SK-N-SH (cell line): ENCODE measurements at regions not wholly inside any gene's neighbourhood (a gene's known extent, or its start where the extent isn't known, plus 50 kb on each side); places are given as distances from the start of the nearest gene placed in this dataset.

Experiments used
- CTCF ChIA-PET: fragments of 300-600, 350-600 bp; formaldehyde crosslinking; extraction: SDS; loops from one replicate; lab custom pipeline; 2021; lab: Yijun Ruan, JAX
- POLR2A ChIA-PET: fragments of 350-600 bp; sonication (Branson Sonifier 250); formaldehyde crosslinking; extraction: SDS; loops from one replicate; lab custom pipeline; 2020; ENCODE audit warnings: antibody characterized with exemption, inconsistent platforms; lab: Yijun Ruan, JAX
- DNase-seq: peaks from one replicate; pipeline ENCODE4 v3.0.0; 2012
- H2AFZ ChIP-seq: fragments of 200-600 bp; sonication (generic); 2 replicates; pipeline ENCODE4 v1.8.1; 2016; ENCODE audit warnings: antibody characterized with exemption, mild to moderate bottlenecking, low read depth
- H3F3A ChIP-seq: fragments of 200-600 bp; sonication (generic); replicated peaks from 2 replicates; pipeline ENCODE3; 2016; ENCODE audit warnings: antibody characterized with exemption, mild to moderate bottlenecking; ENCODE audit not compliant: insufficient read depth
- H3K27ac ChIP-seq, 2 experiments: fragments of 200-500 bp in 1 of 2; fragments of 200-600 bp in 1 of 2; sonication (Bioruptor generic) in 1 of 2; sonication (generic), shearing (Covaris generic) in 1 of 2; 2 replicates each; pipeline versions ENCODE4 v1.5.1 to v1.6.1; 2014 to 2016; ENCODE audit warnings: low read depth in 2 of 2, inconsistent platforms in 1 of 2, low read length in 1 of 2, mild to moderate bottlenecking in 1 of 2, mixed read lengths in 1 of 2
- H3K27me3 ChIP-seq: fragments of 200-600 bp; sonication (generic), shearing (Covaris generic); 2 replicates; pipeline ENCODE4 v1.6.1; 2016; ENCODE audit warnings: mixed run types; ENCODE audit not compliant: insufficient read depth
- H3K36me3 ChIP-seq, 2 experiments: fragments of 200-500 bp in 1 of 2; fragments of 200-600 bp in 1 of 2; sonication (Bioruptor generic) in 1 of 2; sonication (generic) in 1 of 2; replicated peaks in 1 of 2; 2 replicates each; pipeline versions ENCODE3 to v1.5.1; 2014 to 2016; ENCODE audit warnings: low read length in 1 of 2, mild to moderate bottlenecking in 1 of 2; ENCODE audit not compliant: insufficient read depth in 2 of 2, control insufficient read depth in 1 of 2
- H3K4me1 ChIP-seq, 2 experiments: fragments of 200-500 bp in 1 of 2; fragments of 200-600 bp in 1 of 2; sonication (Bioruptor generic) in 1 of 2; sonication (generic), shearing (Covaris generic) in 1 of 2; 2 replicates each; pipeline versions ENCODE4 v1.5.1 to v1.6.1; 2014 to 2016; ENCODE audit warnings: low read depth in 1 of 2, low read length in 1 of 2, mixed run types in 1 of 2; ENCODE audit not compliant: insufficient read depth in 2 of 2, control insufficient read depth in 1 of 2
- H3K4me2 ChIP-seq: fragments of 200-600 bp; sonication (generic), shearing (Covaris generic); 2 replicates; pipeline ENCODE4 v1.6.1; 2017; ENCODE audit warnings: mixed run types
- H3K4me3 ChIP-seq, 2 experiments: fragments of 200-500 bp in 1 of 2; fragments of 200-600 bp in 1 of 2; sonication (Bioruptor generic) in 1 of 2; sonication (generic), shearing (Covaris generic) in 1 of 2; 2 replicates each; pipeline versions ENCODE4 v1.5.1 to v1.8.1; 2014 to 2016; ENCODE audit warnings: low read depth in 2 of 2, inconsistent platforms in 1 of 2, low read length in 1 of 2, mild to moderate bottlenecking in 1 of 2, mixed read lengths in 1 of 2, moderate library complexity in 1 of 2
- H3K79me2 ChIP-seq: fragments of 200-600 bp; sonication (generic); 2 replicates; pipeline ENCODE4 v1.8.1; 2017; ENCODE audit warnings: mild to moderate bottlenecking; ENCODE audit not compliant: insufficient read depth
- H3K9ac ChIP-seq: fragments of 200-600 bp; sonication (generic); 2 replicates; pipeline ENCODE4 v1.6.1; 2017; ENCODE audit warnings: mixed run types
- H3K9me2 ChIP-seq: fragments of 200-600 bp; sonication (generic); 2 replicates; pipeline ENCODE4 v1.6.1; 2017; ENCODE audit warnings: mixed run types
- H3K9me3 ChIP-seq: fragments of 200-600 bp; sonication (generic); 2 replicates; pipeline ENCODE4 v1.6.1; 2017; ENCODE audit warnings: mixed run types, mild to moderate bottlenecking, moderate library complexity
- H4K20me1 ChIP-seq: fragments of 200-600 bp; sonication (generic); 2 replicates; pipeline ENCODE4 v1.6.1; 2017; ENCODE audit warnings: mild to moderate bottlenecking, mixed run types; ENCODE audit not compliant: insufficient read depth
- CHD2 ChIP-seq: fragments of 150-350 bp; IDR thresholded peaks from 2 replicates; pipeline ENCODE4 v1.6.1; 2018; ENCODE audit warnings: low read length; ENCODE audit not compliant: partially characterized antibody
- CTCF ChIP-seq: fragments of 200-600 bp; sonication (generic); IDR thresholded peaks from 2 replicates; pipeline ENCODE4 v1.6.1; 2017; ENCODE audit warnings: antibody characterized with exemption, mild to moderate bottlenecking, moderate library complexity
- ELF1 ChIP-seq: IDR thresholded peaks from 2 replicates; pipeline ENCODE4 v1.4.0; 2012
- EP300 ChIP-seq, 2 experiments: IDR thresholded peaks; 2 replicates each; pipeline versions ENCODE4 v1.4.0 to v1.6.1; 2012; ENCODE audit warnings: borderline replicate concordance in 1 of 2, low read depth in 1 of 2, low read length in 1 of 2
- EZH2phosphoT487 ChIP-seq: fragments of 200-600 bp; sonication (generic); IDR thresholded peaks from 2 replicates; pipeline ENCODE4 v1.6.1; 2017; ENCODE audit warnings: low read depth, mixed run types, mild to moderate bottlenecking, antibody characterized with exemption, moderate library complexity, borderline replicate concordance
- FOSL2 ChIP-seq: IDR thresholded peaks from 2 replicates; pipeline ENCODE4 v1.4.0; 2012; ENCODE audit warnings: low read depth, mild to moderate bottlenecking, moderate library complexity, borderline replicate concordance
- FOXJ3 ChIP-seq: sonication (generic); formaldehyde crosslinking; IDR thresholded peaks from 2 replicates; pipeline ENCODE4 v1.5.1; 2020; ENCODE audit warnings: mild to moderate bottlenecking, missing genetic modification reagents
- FOXM1 ChIP-seq: IDR thresholded peaks from 2 replicates; pipeline ENCODE4 v1.4.0; 2012; ENCODE audit warnings: low read depth, mild to moderate bottlenecking
- GABPA ChIP-seq: IDR thresholded peaks from 2 replicates; pipeline ENCODE4 v1.4.0; 2012; ENCODE audit warnings: low read depth, mild to moderate bottlenecking
- IRF3 ChIP-seq: fragments of 150-350 bp; IDR thresholded peaks from 2 replicates; pipeline ENCODE4 v1.6.1; 2016; ENCODE audit warnings: mild to moderate bottlenecking, low read depth, low read length
- MEF2A ChIP-seq: IDR thresholded peaks from 2 replicates; pipeline ENCODE4 v1.4.0; 2012; ENCODE audit warnings: low read depth, borderline replicate concordance
- NFIC ChIP-seq: IDR thresholded peaks from 2 replicates; pipeline ENCODE4 v1.4.0; 2012; ENCODE audit warnings: borderline replicate concordance
- PBX3 ChIP-seq: IDR thresholded peaks from 2 replicates; pipeline ENCODE4; 2012
- RCOR1 ChIP-seq: fragments of 150-350 bp; IDR thresholded peaks from 2 replicates; pipeline ENCODE4 v1.6.1; 2017; ENCODE audit warnings: antibody characterized with exemption, low read length
- SMC3 ChIP-seq: IDR thresholded peaks from 2 replicates; pipeline ENCODE4 v1.6.1; 2012; ENCODE audit warnings: low read depth, low read length, improper control_type of control experiment
- TAF1 ChIP-seq: IDR thresholded peaks from 2 replicates; pipeline ENCODE4 v1.6.1; 2012; ENCODE audit warnings: low read depth, mild to moderate bottlenecking, low read length, moderate library complexity, borderline replicate concordance
- TCF12 ChIP-seq: IDR thresholded peaks from 2 replicates; pipeline ENCODE4 v1.4.0; 2012
- USF1 ChIP-seq: IDR thresholded peaks from 2 replicates; pipeline ENCODE4 v1.4.0; 2012; ENCODE audit warnings: low read depth, borderline replicate concordance
- ZBTB33 ChIP-seq: IDR thresholded peaks from 2 replicates; pipeline ENCODE4 v1.4.0; 2012; ENCODE audit warnings: low read depth, borderline replicate concordance
- WGBS: methylation state at CpG from one replicate; pipeline ENCODE4 v1.1.6; 2017; ENCODE audit warnings: low lambda C conversion rate; 5-methylcytosine and 5-hydroxymethylcytosine counted together

- TF ChIP-seq CTCF (no peak), USF1 (no peak), FOXM1 (no peak), EZH2phosphoT487 (no peak), TCF12 (no peak), EP300 (IDR thresholded peaks at IDR 0.05; ENCODE audit: borderline replicate concordance in 1 of 2, low read depth in 1 of 2, low read length in 1 of 2) (no peak)
Measured at GRCh38 chr10:16341637-16342036, 95.2 kb upstream of the PTER start (continued).

GRCh38 chr10:16348891-16349290, 87.9 kb upstream of the PTER start:
- Histone ChIP-seq H3K27me3 (no peaks in the 10 kb centered on the region), H4K20me1 (no peaks in the 10 kb centered on the region), H3K4me3 (no peak overlapping the region), H3K27ac (no peak overlapping the region), H2AFZ (no peak overlapping the region), H3F3A (no peaks in the 10 kb centered on the region), H3K9ac (no peak overlapping the region), H3K4me2 (no peak overlapping the region), H3K79me2 (no peaks in the 10 kb centered on the region), H3K9me3 (no peaks in the 10 kb centered on the region), H3K36me3 (no peaks in the 10 kb centered on the region), H3K9me2 (no peaks in the 10 kb centered on the region), H3K4me1 (no peaks in the 10 kb centered on the region)
- ChIA-PET POLR2A (no interaction called here), CTCF (no interaction called here)
- TF ChIP-seq EP300 (IDR thresholded peaks at IDR 0.05; ENCODE audit: borderline replicate concordance in 1 of 2, low read depth in 1 of 2, low read length in 1 of 2) (no peak), ELF1 (no peak), ZBTB33 (no peak), TCF12 (no peak), SMC3 (no peak), GABPA (no peak), RCOR1 (no peak), FOXJ3 (CRISPR knock-in tag) (no peak), TAF1 (no peak), FOSL2 (no peak), EZH2phosphoT487 (no peak), PBX3 (no peak), NFIC (no peak), IRF3 (no peak), MEF2A (no peak), CHD2 (no peak)
- 40% methylated on average over 4 of the region's 4 CpGs for WGBS
- DNase-seq = no peak
